ENCODE measurements at regions not wholly inside any gene's neighbourhood (a gene's known extent, or its start where the extent isn't known, plus 50 kb on each side); places are given as distances from the start of the nearest gene placed in this dataset.

DNA sequence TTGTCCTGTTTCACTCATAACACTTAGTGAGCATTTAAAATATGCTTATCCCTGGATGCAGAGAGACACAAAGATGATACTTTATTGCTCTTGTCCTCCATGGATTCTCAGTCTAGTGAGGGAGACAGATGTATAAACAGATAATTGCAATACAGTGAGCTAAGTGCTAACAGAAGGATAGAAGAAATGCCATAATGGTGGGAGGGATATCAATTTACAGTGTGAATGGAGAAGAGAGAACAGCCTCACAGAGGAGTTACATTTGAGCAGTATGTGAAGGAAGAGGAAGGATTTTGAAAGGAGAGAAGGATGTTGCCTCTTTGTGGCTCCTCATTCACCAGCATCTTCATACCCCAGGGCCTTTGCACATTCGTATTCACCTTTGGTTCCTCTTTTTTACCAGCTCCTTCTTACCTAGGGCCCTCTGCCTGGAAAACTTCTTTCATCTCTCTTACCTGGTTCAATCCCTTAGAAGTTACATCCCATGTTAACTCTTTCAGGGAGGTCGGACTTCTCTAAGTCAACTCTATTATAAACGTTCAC is 341.7 kb downstream of the PRL start:
- Histone ChIP-seq H3K4me1 (peaks cover 33% of the 10 kb centered on the region), H3K9me3 (peaks cover 5% of the 10 kb centered on the region; the same call in 1 of the 2 replicates), H4K20me1 (no peaks in the 10 kb centered on the region), H3K4me3 (no peak overlapping the region), H3K4me2 (no peak overlapping the region), H3K9ac (no peak overlapping the region), H3K27me3 (no peaks in the 10 kb centered on the region), H3K27ac (no peak overlapping the region), H3K36me3 (no peaks in the 10 kb centered on the region)
- TF ChIP-seq Cebpa-rat (IDR thresholded peaks at IDR 0.05), result no peak

DNA sequence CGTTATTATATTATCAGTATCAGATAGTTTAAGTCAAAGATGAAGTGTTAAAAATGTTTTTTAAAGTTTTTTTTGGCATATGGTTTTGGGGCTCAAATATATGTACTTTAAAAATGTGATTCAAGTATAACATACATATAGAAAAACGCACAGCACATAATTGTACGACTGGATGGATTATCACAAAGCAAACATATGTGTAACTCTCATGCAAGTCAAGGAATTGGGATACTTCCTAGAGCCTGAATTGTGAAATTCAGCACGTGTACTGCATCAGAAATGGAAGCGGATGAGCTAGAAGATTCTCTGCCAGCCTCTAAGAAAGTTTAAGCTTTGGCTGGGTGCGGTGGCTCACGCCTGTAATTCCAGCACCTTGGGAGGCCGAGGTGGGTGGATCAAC is 340.9 kb downstream of the PRL start:
- Histone ChIP-seq H3K36me3 (no peaks in the 10 kb centered on the region), H3K9me3 (peaks cover 7% of the 10 kb centered on the region), H3K4me3 (no peak overlapping the region), H3K4me1 (peaks cover 28% of the 10 kb centered on the region), H3K4me2 (no peak overlapping the region), H3K27ac (no peak overlapping the region), H3K9ac (no peak overlapping the region), H4K20me1 (no peaks in the 10 kb centered on the region), H3K27me3 (no peaks in the 10 kb centered on the region)
- TF ChIP-seq Cebpa-rat (IDR thresholded peaks at IDR 0.05), result no peak

DNA sequence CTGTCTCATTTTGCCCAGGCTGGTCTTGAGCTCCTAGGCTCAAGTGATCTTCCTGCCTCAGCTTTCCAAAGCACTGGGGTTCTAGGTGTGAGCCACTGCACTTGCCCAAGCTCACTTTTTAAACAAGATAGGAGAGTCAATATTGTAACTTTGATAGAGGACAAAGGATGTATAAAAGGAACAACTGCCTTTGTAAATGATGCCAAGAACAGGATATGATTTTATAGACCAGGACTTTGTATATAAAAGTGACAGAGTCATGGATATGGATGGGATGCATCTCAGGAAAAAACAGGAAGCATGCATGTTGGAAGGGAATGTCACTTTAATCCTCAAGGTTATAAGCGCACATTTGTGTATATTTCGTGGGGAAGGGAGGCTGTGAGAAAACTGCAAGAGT is 338.4 kb downstream of the PRL start:
- no peaks in the 10 kb centered on the region for H3K27me3 ChIP-seq
- H3K4me2 ChIP-seq, result no peak overlapping the region
- H3K9me3 ChIP-seq, result peaks cover 20% of the 10 kb centered on the region
- H3K4me3 ChIP-seq, result no peak overlapping the region
- peaks cover 20% of the 10 kb centered on the region for H3K4me1 ChIP-seq
- H3K36me3 ChIP-seq, result no peaks in the 10 kb centered on the region
- TF ChIP-seq Cebpa-rat (IDR thresholded peaks at IDR 0.05), result no peak
- H4K20me1 ChIP-seq, result no peaks in the 10 kb centered on the region
- H3K9ac ChIP-seq, result no peak overlapping the region
- no peak overlapping the region for H3K27ac ChIP-seq

GRCh38 chr6:21961226-21961625 is 335.6 kb downstream of the PRL start:
- H3K27me3 ChIP-seq, result no peaks in the 10 kb centered on the region
- no peaks in the 10 kb centered on the region for H4K20me1 ChIP-seq
- TF ChIP-seq Cebpa-rat (IDR thresholded peaks at IDR 0.05), result no peak
- no peak overlapping the region for H3K9ac ChIP-seq
- no peak overlapping the region for H3K4me3 ChIP-seq
- no peak overlapping the region for H3K4me2 ChIP-seq
- H3K9me3 ChIP-seq, result peaks cover 20% of the 10 kb centered on the region
- no peaks in the 10 kb centered on the region for H3K36me3 ChIP-seq
- no peak overlapping the region for H3K27ac ChIP-seq
- H3K4me1 ChIP-seq, result peaks cover 25% of the 10 kb centered on the region

DNA sequence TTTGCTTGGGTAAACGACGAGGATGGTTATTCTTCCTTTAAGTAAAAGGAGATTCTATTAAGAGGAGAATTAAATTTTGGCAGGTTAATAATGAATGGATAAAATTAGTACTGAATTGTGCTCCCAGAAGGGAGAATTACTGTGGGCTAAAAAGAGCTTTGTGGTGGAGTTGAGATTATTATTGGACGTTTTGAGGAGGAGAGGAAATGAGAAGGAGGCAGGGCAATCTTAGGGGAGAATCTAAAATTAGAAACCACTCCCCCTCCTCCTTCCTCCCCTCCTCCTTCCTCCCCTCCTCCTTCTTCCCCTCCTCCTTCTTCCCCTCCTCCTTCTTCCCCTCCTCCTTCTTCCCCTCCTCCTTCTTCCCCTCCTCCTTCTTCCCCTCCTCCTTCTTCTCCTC is 331.8 kb downstream of the PRL start:
- Histone ChIP-seq H4K20me1 (no peaks in the 10 kb centered on the region), H3K4me3 (peak overlapping the region; percentile 68), H3K9ac (no peak overlapping the region), H3K4me2 (peak overlapping the region; percentile 92), H3K4me1 (peaks cover 50% of the 10 kb centered on the region), H3K9me3 (peaks cover 14% of the 10 kb centered on the region), H3K27ac (peak overlapping the region; percentile 70), H3K36me3 (no peaks in the 10 kb centered on the region), H3K27me3 (no peaks in the 10 kb centered on the region)
- TF ChIP-seq Cebpa-rat (IDR thresholded peaks at IDR 0.05), result no peak

DNA sequence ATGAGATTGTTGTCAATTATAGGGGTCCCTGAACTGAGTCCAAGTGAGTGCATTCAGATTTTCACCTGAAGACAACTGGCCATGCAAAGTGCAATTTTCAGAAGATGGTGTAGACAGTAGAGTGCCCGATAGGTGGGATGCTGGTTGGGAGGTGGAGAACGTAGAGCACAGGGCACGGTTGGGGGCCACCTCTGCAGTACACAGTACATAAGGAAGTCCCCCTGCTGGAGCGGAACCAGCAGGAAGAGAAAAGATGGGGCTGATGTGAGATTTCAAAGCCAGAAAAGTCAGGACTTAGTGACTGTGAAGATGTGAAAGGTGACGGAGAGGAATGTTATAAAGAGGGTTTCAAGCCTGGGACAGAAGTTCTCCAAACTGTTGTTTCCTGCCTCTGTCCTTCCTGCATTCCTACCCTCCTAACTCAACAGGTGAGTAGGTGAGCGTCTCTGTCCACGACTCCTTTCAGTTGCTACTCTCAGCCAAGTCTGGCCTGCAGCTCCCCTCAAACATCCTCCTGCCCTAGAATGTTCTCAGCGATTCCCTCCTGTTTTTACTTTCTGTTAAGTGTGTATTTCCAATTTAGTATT is 330.8 kb downstream of the PRL start:
- H3K4me2 ChIP-seq, result peak overlapping the region; percentile 92
- peak overlapping the region; percentile 68 for H3K4me3 ChIP-seq
- H3K9ac ChIP-seq, result peak overlapping the region; percentile 84
- no peak for TF ChIP-seq Cebpa-rat (IDR thresholded peaks at IDR 0.05)
- no peaks in the 10 kb centered on the region for H3K27me3 ChIP-seq
- H3K27ac ChIP-seq, result peak overlapping the region; percentile 85
- no peaks in the 10 kb centered on the region for H4K20me1 ChIP-seq
- H3K9me3 ChIP-seq, result peaks cover 12% of the 10 kb centered on the region
- no peaks in the 10 kb centered on the region for H3K36me3 ChIP-seq
- H3K4me1 ChIP-seq, result peaks cover 61% of the 10 kb centered on the region

- Histone ChIP-seq H3K4me3 (peak overlapping the region; percentile 68), H3K27ac (peak overlapping the region; percentile 85), H4K20me1 (no peaks in the 10 kb centered on the region), H3K36me3 (peaks cover 3% of the 10 kb centered on the region), H3K4me2 (peak overlapping the region; percentile 92), H3K4me1 (peaks cover 73% of the 10 kb centered on the region), H3K9ac (peak overlapping the region; percentile 84), H3K9me3 (peaks cover 3% of the 10 kb centered on the region; the same call in 1 of the 2 replicates), H3K27me3 (no peaks in the 10 kb centered on the region)
- no peak for TF ChIP-seq Cebpa-rat (IDR thresholded peaks at IDR 0.05)
Observed at GRCh38 chr6:21967056-21967974, 329.5 kb downstream of the PRL start.

- H3K36me3 ChIP-seq, result peaks cover 14% of the 10 kb centered on the region
- no peaks in the 10 kb centered on the region for H3K27me3 ChIP-seq
- peak overlapping the region; percentile 68 for H3K4me3 ChIP-seq
- H3K27ac ChIP-seq, result peak overlapping the region; percentile 85
- peaks cover 9% of the 10 kb centered on the region; the same call in 1 of the 2 replicates for H3K9me3 ChIP-seq
- peaks cover 74% of the 10 kb centered on the region for H3K4me1 ChIP-seq
- H3K4me2 ChIP-seq, result peak overlapping the region; percentile 92
- peak overlapping the region; percentile 84 for H3K9ac ChIP-seq
- no peak for TF ChIP-seq Cebpa-rat (IDR thresholded peaks at IDR 0.05)
- no peaks in the 10 kb centered on the region for H4K20me1 ChIP-seq
Observed at GRCh38 chr6:21968411-21968810, 328.4 kb downstream of the PRL start.

GRCh38 chr6:21969192-21969591 is 327.6 kb downstream of the PRL start:
- Histone ChIP-seq H3K27me3 (no peaks in the 10 kb centered on the region), H3K9ac (peak overlapping the region; percentile 84; the same call in 1 of the 2 replicates), H4K20me1 (no peaks in the 10 kb centered on the region), H3K4me2 (peak overlapping the region; percentile 92), H3K4me1 (peaks cover 66% of the 10 kb centered on the region), H3K27ac (peak overlapping the region; percentile 85), H3K9me3 (peaks cover 16% of the 10 kb centered on the region; the same call in 1 of the 2 replicates), H3K4me3 (peak overlapping the region; percentile 68; the same call in 1 of the 2 replicates), H3K36me3 (peaks cover 22% of the 10 kb centered on the region)
- no peak for TF ChIP-seq Cebpa-rat (IDR thresholded peaks at IDR 0.05)

Data from BLaER1 (cell line).